ENCODE measurements at regions not wholly inside any gene's neighbourhood (a gene's known extent, or its start where the extent isn't known, plus 50 kb on each side); places are given as distances from the start of the nearest gene placed in this dataset.
A peak's percentile ranks its signal among the peaks of the same experiment; 100 is the strongest.
"Not testable (repeated sequence)": the region's sequence is repeated elsewhere in the genome, so short reads cannot be mapped to it uniquely, and the experiment has no call there.

GRCh38 chr7:57835161-57835560 is 385.2 kb downstream of the ZNF716 start:
- WGBS, 10 experiments: no CpG with 5 or more reads among the region's 15 CpGs
- H3K27ac ChIP-seq; in situ Hi-C loops (cut with MboI; ENCODE audit: low pct_unique_long_range_greater_than_20kb in 2 of 9, low sequenced_read_pairs in 9 of 9, unreplicated experiment in 9 of 9); H3K4me3 ChIP-seq; ATAC-seq (replicated peaks in 6 of 8); H3K4me1 ChIP-seq (replicated peaks in 1 of 2): not testable (repeated sequence)

- in situ Hi-C loops (cut with MboI; ENCODE audit: low pct_unique_long_range_greater_than_20kb in 2 of 9, low sequenced_read_pairs in 9 of 9, unreplicated experiment in 9 of 9); H3K4me3 ChIP-seq; H3K27ac ChIP-seq; H3K4me1 ChIP-seq (replicated peaks in 1 of 2); ATAC-seq (replicated peaks in 6 of 8): not testable (repeated sequence)
- no CpG with 5 or more reads among the region's 4 CpGs for WGBS, 10 experiments
These were observed 389.2 kb downstream of the ZNF716 start for GRCh38 chr7:57839152-57839551.

- no peak overlapping the region for H3K27ac ChIP-seq
- in situ Hi-C loops (cut with MboI; ENCODE audit: low pct_unique_long_range_greater_than_20kb in 2 of 9, low sequenced_read_pairs in 9 of 9, unreplicated experiment in 9 of 9): no loop called here
- ATAC-seq (replicated peaks in 6 of 8): peak in 1 of 8 experiments; percentile 50
- H3K4me3 ChIP-seq: no peak overlapping the region
- WGBS, 10 experiments: 0 to 96% (median 65%) methylated on average over 2 to 19 of the region's 84 CpGs
- no peaks in the 10 kb centered on the region for H3K4me1 ChIP-seq (replicated peaks in 1 of 2)
These were observed 418.1 kb downstream of the ZNF716 start for GRCh38 chr7:57867884-57868701.

- Histone ChIP-seq H3K4me3 (no peak overlapping the region), H3K27ac (no peak overlapping the region), H3K4me1 (replicated peaks in 1 of 2) (no peaks in the 10 kb centered on the region)
- no peak for ATAC-seq (replicated peaks in 6 of 8)
- WGBS, 10 experiments: 2 to 100% (median 87%) methylated on average over 1 to 20 of the region's 66 CpGs; no CpG with 5 or more reads in 3 of the 10 experiments
- in situ Hi-C loops (cut with MboI; ENCODE audit: low pct_unique_long_range_greater_than_20kb in 2 of 9, low sequenced_read_pairs in 9 of 9, unreplicated experiment in 9 of 9): no loop called here
These were observed 418.9 kb downstream of the ZNF716 start for GRCh38 chr7:57868771-57869483.
